ENCODE measurements at regions not wholly inside any gene's neighbourhood (a gene's known extent, or its start where the extent isn't known, plus 50 kb on each side); places are given as distances from the start of the nearest gene placed in this dataset.

- DNase-seq (ENCODE audit: low read depth), result no peak
Measured at GRCh38 chr17:77432034-77432661, 291.4 kb downstream of the SEC14L1 start.

GRCh38 chr17:77432742-77433141, 292.0 kb downstream of the SEC14L1 start:
- no peak for DNase-seq (ENCODE audit: low read depth)

GRCh38 chr17:77433385-77434135, 292.8 kb downstream of the SEC14L1 start:
- no peak for DNase-seq (ENCODE audit: low read depth)

- no peak for DNase-seq (ENCODE audit: low read depth)
Measured at GRCh38 chr17:77434136-77435114, 293.7 kb downstream of the SEC14L1 start.

- no peak for DNase-seq (ENCODE audit: low read depth)
Measured at GRCh38 chr17:77435272-77436057, 294.7 kb downstream of the SEC14L1 start.

GRCh38 chr17:77436058-77436442, 295.3 kb downstream of the SEC14L1 start:
- DNase-seq (ENCODE audit: low read depth), result no peak

- DNase-seq (ENCODE audit: low read depth), result no peak
Measured at GRCh38 chr17:77436481-77436880, 295.7 kb downstream of the SEC14L1 start.

GRCh38 chr17:77437017-77437416, 296.2 kb downstream of the SEC14L1 start:
- no peak for DNase-seq (ENCODE audit: low read depth)

- no peak for DNase-seq (ENCODE audit: low read depth)
Measured at GRCh38 chr17:77437747-77438146, 297.0 kb downstream of the SEC14L1 start.

GRCh38 chr17:77438241-77439188, 297.7 kb downstream of the SEC14L1 start:
- DNase-seq (ENCODE audit: low read depth), result no peak

- DNase-seq (ENCODE audit: low read depth), result no peak
Measured at GRCh38 chr17:77439189-77440018, 298.6 kb downstream of the SEC14L1 start.

- DNase-seq (ENCODE audit: low read depth), result no peak
Measured at GRCh38 chr17:77440560-77440981, 299.8 kb downstream of the SEC14L1 start.

GRCh38 chr17:77441130-77441920, 300.6 kb downstream of the SEC14L1 start:
- DNase-seq (ENCODE audit: low read depth), result no peak

- no peak for DNase-seq (ENCODE audit: low read depth)
Measured at GRCh38 chr17:77441940-77442339, 301.2 kb downstream of the SEC14L1 start.

- DNase-seq (ENCODE audit: low read depth), result no peak
Measured at GRCh38 chr17:77442976-77443747, 302.4 kb downstream of the SEC14L1 start.

GRCh38 chr17:77443748-77444260, 303.0 kb downstream of the SEC14L1 start:
- no peak for DNase-seq (ENCODE audit: low read depth)

GRCh38 chr17:77444628-77444983, 303.8 kb downstream of the SEC14L1 start:
- DNase-seq (ENCODE audit: low read depth), result no peak

All from activated T-cell treated with anti-CD3 and anti-CD28 coated beads for 48 hours (primary cell).